Activated naive CD8-positive, alpha-beta T cell treated with anti-CD3 and anti-CD28 coated beads, Interleukin-2, amount 50 U/mL, for 24 hours (primary cell): ENCODE measurements at regions not wholly inside any gene's neighbourhood (a gene's known extent, or its start where the extent isn't known, plus 50 kb on each side); places are given as distances from the start of the nearest gene placed in this dataset.

Experiments used
- ATAC-seq: fragments of 150-1000 bp; cut with Tn5 transposase; one replicate; pipeline ENCODE4 v1.10.0; 2021
- DNase-seq: peaks from one replicate; pipeline ENCODE4 v3.0.0; 2021
- H3K27ac Mint-ChIP-seq: one replicate; pipeline ENCODE4 v1.8.0; 2021; ENCODE audit warnings: mild to moderate bottlenecking, mixed read lengths
- H3K27me3 Mint-ChIP-seq: one replicate; pipeline ENCODE4 v1.8.0; 2021; ENCODE audit warnings: mixed read lengths
- H3K36me3 Mint-ChIP-seq: one replicate; pipeline ENCODE4 v1.8.0; 2021; ENCODE audit warnings: low read depth, mixed read lengths
- H3K4me1 Mint-ChIP-seq: one replicate; pipeline ENCODE4 v1.8.0; 2021; ENCODE audit warnings: mixed read lengths
- H3K4me3 Mint-ChIP-seq: one replicate; pipeline ENCODE4 v1.8.0; 2021; ENCODE audit warnings: mild to moderate bottlenecking, moderate library complexity, mixed read lengths
- H3K9me3 Mint-ChIP-seq: one replicate; pipeline ENCODE4 v1.8.0; 2021; ENCODE audit warnings: mixed read lengths

GRCh38 chr2:54360055-54360792 lies 95.9 kb upstream of the SPTBN1 start:
- Mint-ChIP-seq H3K27ac (no peak overlapping the region), H3K36me3 (no peaks in the 10 kb centered on the region), H3K27me3 (peaks cover 18% of the 10 kb centered on the region), H3K4me1 (no peaks in the 10 kb centered on the region), H3K4me3 (no peak overlapping the region), H3K9me3 (peaks cover 8% of the 10 kb centered on the region)
- no peak for ATAC-seq
- no peak for DNase-seq

GRCh38 chr2:54364409-54364808 lies 91.7 kb upstream of the SPTBN1 start:
- Mint-ChIP-seq H3K9me3 (peaks cover 29% of the 10 kb centered on the region), H3K27ac (no peak overlapping the region), H3K27me3 (peaks cover 11% of the 10 kb centered on the region), H3K4me3 (no peak overlapping the region), H3K36me3 (no peaks in the 10 kb centered on the region), H3K4me1 (no peaks in the 10 kb centered on the region)
- ATAC-seq (no peak), DNase-seq (no peak)

GRCh38 chr2:54365661-54366060 lies 90.5 kb upstream of the SPTBN1 start:
- Mint-ChIP-seq H3K36me3 (no peaks in the 10 kb centered on the region), H3K27ac (no peak overlapping the region), H3K27me3 (peaks cover 9% of the 10 kb centered on the region), H3K4me1 (no peaks in the 10 kb centered on the region), H3K4me3 (no peak overlapping the region), H3K9me3 (peaks cover 29% of the 10 kb centered on the region)
- ATAC-seq (no peak), DNase-seq (no peak)

- ATAC-seq (no peak), DNase-seq (no peak)
- H3K27ac Mint-ChIP-seq, result no peak overlapping the region
- H3K4me3 Mint-ChIP-seq, result no peak overlapping the region
- H3K27me3 Mint-ChIP-seq, result peaks cover 8% of the 10 kb centered on the region
- H3K9me3 Mint-ChIP-seq, result peaks cover 29% of the 10 kb centered on the region
- H3K4me1 Mint-ChIP-seq, result no peaks in the 10 kb centered on the region
- H3K36me3 Mint-ChIP-seq, result no peaks in the 10 kb centered on the region
Measured at GRCh38 chr2:54366487-54367280, 89.4 kb upstream of the SPTBN1 start.

- ATAC-seq, result no peak
Measured at GRCh38 chr2:54370405-54371104, 85.6 kb upstream of the SPTBN1 start.

GRCh38 chr2:54371460-54372065 lies 84.6 kb upstream of the SPTBN1 start:
- peaks cover 2% of the 10 kb centered on the region for H3K27me3 Mint-ChIP-seq
- no peaks in the 10 kb centered on the region for H3K4me1 Mint-ChIP-seq
- ATAC-seq (no peak), DNase-seq (no peak)
- H3K27ac Mint-ChIP-seq, result no peak overlapping the region
- no peak overlapping the region for H3K4me3 Mint-ChIP-seq
- H3K36me3 Mint-ChIP-seq, result no peaks in the 10 kb centered on the region
- peaks cover 16% of the 10 kb centered on the region for H3K9me3 Mint-ChIP-seq

More at GRCh38 chr2:54370405-54371104, 85.6 kb upstream of the SPTBN1 start:
- Mint-ChIP-seq H3K9me3 (peaks cover 20% of the 10 kb centered on the region), H3K4me3 (no peak overlapping the region), H3K36me3 (no peaks in the 10 kb centered on the region), H3K27me3 (peaks cover 2% of the 10 kb centered on the region), H3K4me1 (no peaks in the 10 kb centered on the region), H3K27ac (no peak overlapping the region)
- no peak for DNase-seq

- Mint-ChIP-seq H3K36me3 (no peaks in the 10 kb centered on the region), H3K4me3 (no peak overlapping the region), H3K9me3 (peaks cover 15% of the 10 kb centered on the region), H3K27ac (no peak overlapping the region), H3K4me1 (no peaks in the 10 kb centered on the region), H3K27me3 (peaks cover 2% of the 10 kb centered on the region)
- ATAC-seq, result no peak
- no peak for DNase-seq
Measured at GRCh38 chr2:54372361-54372760, 83.8 kb upstream of the SPTBN1 start.

GRCh38 chr2:54373855-54374254 lies 82.3 kb upstream of the SPTBN1 start:
- H3K4me3 Mint-ChIP-seq, result no peak overlapping the region
- H3K27ac Mint-ChIP-seq, result no peak overlapping the region
- no peak for ATAC-seq
- no peaks in the 10 kb centered on the region for H3K36me3 Mint-ChIP-seq
- no peaks in the 10 kb centered on the region for H3K4me1 Mint-ChIP-seq
- peaks cover 4% of the 10 kb centered on the region for H3K9me3 Mint-ChIP-seq
- no peak for DNase-seq
- H3K27me3 Mint-ChIP-seq, result peaks cover 2% of the 10 kb centered on the region

GRCh38 chr2:54374591-54375364 lies 81.3 kb upstream of the SPTBN1 start:
- DNase-seq (no peak), ATAC-seq (no peak)
- no peaks in the 10 kb centered on the region for H3K9me3 Mint-ChIP-seq
- H3K27me3 Mint-ChIP-seq, result peaks cover 2% of the 10 kb centered on the region
- H3K4me1 Mint-ChIP-seq, result no peaks in the 10 kb centered on the region
- H3K27ac Mint-ChIP-seq, result no peak overlapping the region
- no peak overlapping the region for H3K4me3 Mint-ChIP-seq
- H3K36me3 Mint-ChIP-seq, result no peaks in the 10 kb centered on the region

- peaks cover 2% of the 10 kb centered on the region for H3K27me3 Mint-ChIP-seq
- no peaks in the 10 kb centered on the region for H3K36me3 Mint-ChIP-seq
- H3K4me3 Mint-ChIP-seq, result no peak overlapping the region
- H3K4me1 Mint-ChIP-seq, result no peaks in the 10 kb centered on the region
- DNase-seq (no peak), ATAC-seq (no peak)
- no peaks in the 10 kb centered on the region for H3K9me3 Mint-ChIP-seq
- no peak overlapping the region for H3K27ac Mint-ChIP-seq
Measured at GRCh38 chr2:54377451-54377850, 78.7 kb upstream of the SPTBN1 start.

- DNase-seq (no peak), ATAC-seq (no peak)
- no peaks in the 10 kb centered on the region for H3K4me1 Mint-ChIP-seq
- H3K27ac Mint-ChIP-seq, result no peak overlapping the region
- H3K9me3 Mint-ChIP-seq, result no peaks in the 10 kb centered on the region
- H3K4me3 Mint-ChIP-seq, result no peak overlapping the region
- peaks cover 2% of the 10 kb centered on the region for H3K27me3 Mint-ChIP-seq
- no peaks in the 10 kb centered on the region for H3K36me3 Mint-ChIP-seq
Measured at GRCh38 chr2:54377901-54378493, 78.1 kb upstream of the SPTBN1 start.

GRCh38 chr2:54380670-54381069 lies 75.5 kb upstream of the SPTBN1 start:
- Mint-ChIP-seq H3K27me3 (no peaks in the 10 kb centered on the region), H3K36me3 (no peaks in the 10 kb centered on the region), H3K9me3 (no peaks in the 10 kb centered on the region), H3K27ac (no peak overlapping the region), H3K4me1 (no peaks in the 10 kb centered on the region), H3K4me3 (no peak overlapping the region)
- no peak for ATAC-seq
- no peak for DNase-seq

GRCh38 chr2:54381293-54381692 lies 74.8 kb upstream of the SPTBN1 start:
- no peak overlapping the region for H3K4me3 Mint-ChIP-seq
- no peaks in the 10 kb centered on the region for H3K4me1 Mint-ChIP-seq
- H3K9me3 Mint-ChIP-seq, result no peaks in the 10 kb centered on the region
- no peak overlapping the region for H3K27ac Mint-ChIP-seq
- DNase-seq (no peak), ATAC-seq (no peak)
- no peaks in the 10 kb centered on the region for H3K27me3 Mint-ChIP-seq
- H3K36me3 Mint-ChIP-seq, result no peaks in the 10 kb centered on the region

- Mint-ChIP-seq H3K27ac (no peak overlapping the region), H3K4me3 (no peak overlapping the region), H3K36me3 (no peaks in the 10 kb centered on the region), H3K27me3 (no peaks in the 10 kb centered on the region), H3K9me3 (no peaks in the 10 kb centered on the region), H3K4me1 (no peaks in the 10 kb centered on the region)
- no peak for DNase-seq
- no peak for ATAC-seq
Measured at GRCh38 chr2:54382601-54383000, 73.5 kb upstream of the SPTBN1 start.
